GM12878 (cell line): ENCODE measurements at regions not wholly inside any gene's neighbourhood (a gene's known extent, or its start where the extent isn't known, plus 50 kb on each side); places are given as distances from the start of the nearest gene placed in this dataset.

Source experiments
- ATAC-seq: fragments of 200-7000 bp; cut with Tn5 transposase; 3 replicates; pipeline ENCODE4 v1.9.1; 2020; ENCODE audit warnings: mild to moderate bottlenecking, moderate library complexity
- BruUV-seq: library from RNA; stranded (reverse); fragments of 400-500 nt; replicated peaks from 2 replicates; lab custom pipeline; 2021; lab: Mats Ljungman, UMichigan
- CTCF ChIA-PET: fragments of 300-600 bp; sonication (Branson Sonifier 250); formaldehyde crosslinking; extraction: SDS; loops from one replicate; lab custom pipeline; 2021; ENCODE audit warnings: inconsistent platforms; lab: Yijun Ruan, JAX
- POLR2A ChIA-PET: fragments of 350-600 bp; formaldehyde crosslinking; extraction: SDS; loops from one replicate; lab custom pipeline; 2021; ENCODE audit warnings: inconsistent platforms; lab: Charles Lee
- RAD21 ChIA-PET: fragments of 300-600 bp; sonication (Branson Sonifier 250); formaldehyde crosslinking; loops from one replicate; lab custom pipeline; 2023; ENCODE audit warnings: antibody characterized with exemption; ENCODE audit not compliant: unreplicated experiment; lab: Charles Lee
- SMC1A ChIA-PET: fragments of 300-600 bp; sonication (Branson Sonifier 250); formaldehyde crosslinking; loops from one replicate; lab custom pipeline; 2023; ENCODE audit not compliant: unreplicated experiment, uncharacterized antibody; lab: Charles Lee
- DNase-seq: peaks from one replicate; pipeline ENCODE4 v3.0.0-alpha.2; 2011; ENCODE audit warnings: low read depth, low spot score
- FAIRE-seq: peaks from 3 replicates; lab custom pipeline; 2011; peaks lifted over from hg19 to GRCh38; lab: Jason Lieb, UNC
- H2AFZ ChIP-seq: 2 replicates; pipeline ENCODE4 v1.6.0; 2011; ENCODE audit warnings: low read depth, low read length, control low read depth; ENCODE audit not compliant: control insufficient read depth
- H3K27ac ChIP-seq: 2 replicates; pipeline ENCODE4 v1.5.1; 2011; ENCODE audit warnings: control low read depth; ENCODE audit not compliant: control insufficient read depth, insufficient read depth
- H3K27me3 ChIP-seq, 2 experiments: replicated peaks in 1 of 2; 2 replicates each; pipeline versions ENCODE4 v1.6.0 to v1.6.1; 2011; ENCODE audit warnings: low read length in 1 of 2; ENCODE audit not compliant: control insufficient read depth in 2 of 2, insufficient read depth in 2 of 2
- H3K36me3 ChIP-seq, 2 experiments: 2 replicates each; pipeline ENCODE4 v1.5.1; 2011; ENCODE audit warnings: low read length in 1 of 2; ENCODE audit not compliant: control insufficient read depth in 2 of 2, insufficient read depth in 2 of 2
- H3K4me1 ChIP-seq: 2 replicates; pipeline ENCODE4 v1.6.1; 2011; ENCODE audit warnings: mild to moderate bottlenecking, low read length, moderate library complexity, mixed read lengths; ENCODE audit not compliant: control insufficient read depth, insufficient read depth
- H3K4me2 ChIP-seq: 2 replicates; pipeline ENCODE4 v1.6.0; 2011; ENCODE audit warnings: control low read depth; ENCODE audit not compliant: control insufficient read depth, insufficient read depth
- H3K4me3 ChIP-seq: fragments of 200-600 bp; sonication (generic); 2 replicates; pipeline ENCODE4 v1.5.1; 2016
- H3K79me2 ChIP-seq: 2 replicates; pipeline ENCODE4 v1.6.0; 2011; ENCODE audit warnings: low read length; ENCODE audit not compliant: control insufficient read depth, insufficient read depth
- H3K9ac ChIP-seq: 2 replicates; pipeline ENCODE4 v1.8.0; 2011; ENCODE audit warnings: low read length, control low read depth, mixed read lengths; ENCODE audit not compliant: control insufficient read depth, insufficient read depth
- H3K9me3 ChIP-seq: replicated peaks from 3 replicates; pipeline ENCODE4 v1.5.1; 2011; ENCODE audit warnings: mild to moderate bottlenecking, low read length; ENCODE audit not compliant: control insufficient read depth, insufficient read depth
- H4K20me1 ChIP-seq: 2 replicates; pipeline ENCODE4 v1.6.0; 2011; ENCODE audit not compliant: control insufficient read depth, insufficient read depth
- CBX5 ChIP-seq: sonication (generic); IDR thresholded peaks from 2 replicates; pipeline ENCODE4 v1.6.1; 2016; ENCODE audit warnings: low read depth, moderate library complexity, mild to moderate bottlenecking, inconsistent platforms
- DPF2 ChIP-seq: fragments of 450-650 bp; IDR thresholded peaks from 2 replicates; pipeline ENCODE4 v1.6.1; 2017; ENCODE audit warnings: mild to moderate bottlenecking
- KLF5 ChIP-seq: fragments of 450-650 bp; IDR thresholded peaks from 2 replicates; pipeline ENCODE4 v1.6.1; 2014; ENCODE audit warnings: mild to moderate bottlenecking; ENCODE audit not compliant: partially characterized antibody
- MEF2A ChIP-seq: IDR thresholded peaks from 2 replicates; pipeline ENCODE4 v1.6.1; 2011; ENCODE audit warnings: low read depth, mild to moderate bottlenecking, low read length, moderate library complexity; ENCODE audit not compliant: insufficient read depth
- NFIC ChIP-seq: IDR thresholded peaks from 2 replicates; pipeline ENCODE4 v1.6.1; 2012; ENCODE audit warnings: low read depth, mild to moderate bottlenecking, inconsistent platforms, low read length, moderate library complexity
- RAD51 ChIP-seq: fragments of 450-650 bp; IDR thresholded peaks from 2 replicates; pipeline ENCODE4 v1.6.1; 2016; ENCODE audit warnings: moderate library complexity, mild to moderate bottlenecking, inconsistent platforms
- RUNX3 ChIP-seq: IDR thresholded peaks from 2 replicates; pipeline ENCODE4 v1.6.1; 2012; ENCODE audit warnings: low read length, inconsistent platforms
- SIN3A ChIP-seq: IDR thresholded peaks from 2 replicates; pipeline ENCODE4 v1.6.1; 2012; ENCODE audit warnings: low read depth, low read length, improper control_type of control experiment
- SMC3 ChIP-seq: IDR thresholded peaks from 2 replicates; pipeline ENCODE4 v1.6.1; 2011; ENCODE audit warnings: low read length, improper control_type of control experiment, borderline replicate concordance
- WRNIP1 ChIP-seq: IDR thresholded peaks from 2 replicates; pipeline ENCODE4 v1.6.1; 2011; ENCODE audit warnings: low read depth, low read length, improper control_type of control experiment, borderline replicate concordance
- WGBS: methylation state at CpG from one replicate; pipeline ENCODE4 v1.1.6; 2016; ENCODE audit warnings: low lambda C conversion rate; ENCODE audit not compliant: insufficient replicate concordance, insufficient coverage; ENCODE audit errors: missing lambda C conversion rate; 5-methylcytosine and 5-hydroxymethylcytosine counted together
- in situ Hi-C: fragments of 300-500 bp; cut with MboI; formaldehyde crosslinking; loops from 9 replicates; pipeline ENCODE4 v1.14.3; 2018; ENCODE audit warnings: mixed read lengths
- intact Hi-C: fragments of 100-400 bp; cut with micrococcal nuclease; formaldehyde crosslinking; loops from one replicate; pipeline ENCODE4 v1.14.2; 2022; ENCODE audit not compliant: unreplicated experiment
- TF ChIP-seq, protein P1 (sequence below): IDR thresholded peaks from 2 replicates; pipeline ENCODE4 v1.6.1; 2012; ENCODE audit warnings: low read depth, low read length, improper control_type of control experiment
- TF ChIP-seq, protein P2 (sequence below): fragments of 450-650 bp; IDR thresholded peaks from 2 replicates; pipeline ENCODE4 v1.6.1; 2016; ENCODE audit warnings: mild to moderate bottlenecking, moderate library complexity, borderline replicate concordance

DNA sequence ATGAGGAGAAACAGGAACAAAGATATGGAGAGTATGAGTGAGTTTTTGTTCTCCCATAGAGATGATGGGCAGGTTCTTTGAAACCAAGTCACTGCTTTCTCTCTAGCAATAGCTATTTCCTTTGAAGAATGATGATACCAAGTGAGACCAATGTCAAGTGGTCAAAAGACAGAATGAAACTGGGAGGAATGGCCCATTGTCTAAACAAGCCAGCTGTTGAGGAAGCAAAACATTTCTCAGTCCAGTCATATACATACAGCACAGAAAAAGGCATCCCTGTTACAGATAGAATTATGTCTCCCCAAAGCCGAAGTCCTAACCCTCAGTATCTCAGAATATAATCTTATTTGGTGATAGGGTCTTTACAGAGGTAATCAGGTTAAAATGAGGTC is 66.1 kb upstream of the EPC2 start:
- intact Hi-C loops (no loop called here), in situ Hi-C loops (no loop called here)
- FAIRE-seq, result no peak
- no peaks in the 10 kb centered on the region for H3K9me3 ChIP-seq
- CTCF ChIA-PET, result no interaction called here
- peak; percentile 34; the same call in 2 of the 3 replicates for ATAC-seq
- POLR2A ChIA-PET, result no interaction called here
- SMC1A ChIA-PET, result no interaction called here
- TF ChIP-seq DPF2 (no peak), WRNIP1 (no peak), CBX5 (no peak)
- TF ChIP-seq, protein P1, sequence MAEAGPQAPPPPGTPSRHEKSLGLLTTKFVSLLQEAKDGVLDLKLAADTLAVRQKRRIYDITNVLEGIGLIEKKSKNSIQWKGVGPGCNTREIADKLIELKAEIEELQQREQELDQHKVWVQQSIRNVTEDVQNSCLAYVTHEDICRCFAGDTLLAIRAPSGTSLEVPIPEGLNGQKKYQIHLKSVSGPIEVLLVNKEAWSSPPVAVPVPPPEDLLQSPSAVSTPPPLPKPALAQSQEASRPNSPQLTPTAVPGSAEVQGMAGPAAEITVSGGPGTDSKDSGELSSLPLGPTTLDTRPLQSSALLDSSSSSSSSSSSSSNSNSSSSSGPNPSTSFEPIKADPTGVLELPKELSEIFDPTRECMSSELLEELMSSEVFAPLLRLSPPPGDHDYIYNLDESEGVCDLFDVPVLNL, result no peak
- H3K27ac ChIP-seq, result no peak overlapping the region
- H3K36me3 ChIP-seq, result no peaks in the 10 kb centered on the region
- peaks cover 4 to 6% of the 10 kb centered on the region in 2 experiments for H3K27me3 ChIP-seq
- DNase-seq, result no peak
- H4K20me1 ChIP-seq, result no peaks in the 10 kb centered on the region
- RAD21 ChIA-PET, result no interaction called here
- H3K9ac ChIP-seq, result no peak overlapping the region
- H3K4me1 ChIP-seq, result peaks cover 5% of the 10 kb centered on the region; the same call in 1 of the 2 replicates
- H3K79me2 ChIP-seq, result no peaks in the 10 kb centered on the region
- 79% methylated on average over 1 of the region's 1 CpG for WGBS
- no peak overlapping the region for H3K4me3 ChIP-seq
- H3K4me2 ChIP-seq, result no peak overlapping the region
- no peak overlapping the region for H2AFZ ChIP-seq
- no TSS peak for BruUV-seq

DNA sequence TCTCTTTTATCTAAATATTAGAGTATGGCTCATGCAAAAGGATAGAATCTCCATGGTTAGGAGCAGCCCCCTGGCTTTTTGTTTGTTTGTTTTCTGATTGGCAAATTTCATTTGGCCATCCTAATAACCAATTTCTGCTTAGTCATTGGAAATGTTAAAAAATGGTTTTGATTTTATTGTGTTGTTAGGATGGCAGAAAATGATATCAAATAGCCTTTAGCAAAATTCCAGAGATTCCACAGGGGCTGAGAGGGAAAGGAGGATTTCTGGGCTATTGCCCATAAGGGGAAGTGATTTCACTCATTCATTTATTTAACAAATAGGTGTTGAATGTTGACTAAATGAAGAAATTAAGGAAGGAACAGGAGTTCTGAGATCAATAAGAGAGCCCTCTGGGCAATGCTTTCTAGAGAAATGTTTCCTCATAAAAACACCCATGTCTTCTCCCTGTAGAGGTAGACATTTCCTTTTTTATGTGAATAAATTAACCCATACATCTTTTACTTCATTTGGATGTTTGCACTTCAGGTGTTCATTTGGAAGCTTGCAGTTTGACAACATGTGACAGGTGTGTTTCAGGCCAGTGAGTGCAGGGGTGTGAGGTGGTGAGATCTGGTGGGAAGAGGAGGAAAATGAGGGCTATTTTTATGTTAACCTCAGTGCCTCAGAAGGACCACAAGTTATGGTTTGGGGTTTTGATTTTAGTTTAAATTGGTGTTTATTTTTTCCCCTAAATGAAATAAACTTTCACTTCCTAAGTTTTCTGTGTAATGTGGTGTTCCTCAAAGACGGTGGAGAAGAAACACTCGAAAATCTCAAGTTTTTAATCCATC is 61.7 kb upstream of the EPC2 start:
- CTCF ChIA-PET, result no interaction called here
- intact Hi-C loops (no loop called here), in situ Hi-C loops (no loop called here)
- H3K9ac ChIP-seq, result no peak overlapping the region
- peaks cover 6% of the 10 kb centered on the region; the same call in 1 of the 2 replicates for H3K4me1 ChIP-seq
- no peaks in the 10 kb centered on the region for H3K9me3 ChIP-seq
- BruUV-seq, result no TSS peak
- POLR2A ChIA-PET, result no interaction called here
- H4K20me1 ChIP-seq, result no peaks in the 10 kb centered on the region
- H3K27ac ChIP-seq, result no peak overlapping the region
- WGBS, result 2% methylated on average over 2 of the region's 2 CpGs
- H3K4me2 ChIP-seq, result no peak overlapping the region
- H3K79me2 ChIP-seq, result no peaks in the 10 kb centered on the region
- H3K4me3 ChIP-seq, result no peak overlapping the region
- ATAC-seq, result no peak
- no peak for FAIRE-seq
- no peak for DNase-seq
- no peak overlapping the region for H2AFZ ChIP-seq
- no peaks in the 10 kb centered on the region; a peak in 2 of 4 replicates for H3K27me3 ChIP-seq
- RAD21 ChIA-PET, result no interaction called here
- no peaks in the 10 kb centered on the region for H3K36me3 ChIP-seq
- SMC1A ChIA-PET, result no interaction called here
- no peak for TF ChIP-seq SIN3A
- no peak for TF ChIP-seq SMC3
- TF ChIP-seq RAD51, result no peak
- TF ChIP-seq MEF2A, result peak; percentile 60; the same call in 1 of the 2 replicates
- TF ChIP-seq, protein P2, sequence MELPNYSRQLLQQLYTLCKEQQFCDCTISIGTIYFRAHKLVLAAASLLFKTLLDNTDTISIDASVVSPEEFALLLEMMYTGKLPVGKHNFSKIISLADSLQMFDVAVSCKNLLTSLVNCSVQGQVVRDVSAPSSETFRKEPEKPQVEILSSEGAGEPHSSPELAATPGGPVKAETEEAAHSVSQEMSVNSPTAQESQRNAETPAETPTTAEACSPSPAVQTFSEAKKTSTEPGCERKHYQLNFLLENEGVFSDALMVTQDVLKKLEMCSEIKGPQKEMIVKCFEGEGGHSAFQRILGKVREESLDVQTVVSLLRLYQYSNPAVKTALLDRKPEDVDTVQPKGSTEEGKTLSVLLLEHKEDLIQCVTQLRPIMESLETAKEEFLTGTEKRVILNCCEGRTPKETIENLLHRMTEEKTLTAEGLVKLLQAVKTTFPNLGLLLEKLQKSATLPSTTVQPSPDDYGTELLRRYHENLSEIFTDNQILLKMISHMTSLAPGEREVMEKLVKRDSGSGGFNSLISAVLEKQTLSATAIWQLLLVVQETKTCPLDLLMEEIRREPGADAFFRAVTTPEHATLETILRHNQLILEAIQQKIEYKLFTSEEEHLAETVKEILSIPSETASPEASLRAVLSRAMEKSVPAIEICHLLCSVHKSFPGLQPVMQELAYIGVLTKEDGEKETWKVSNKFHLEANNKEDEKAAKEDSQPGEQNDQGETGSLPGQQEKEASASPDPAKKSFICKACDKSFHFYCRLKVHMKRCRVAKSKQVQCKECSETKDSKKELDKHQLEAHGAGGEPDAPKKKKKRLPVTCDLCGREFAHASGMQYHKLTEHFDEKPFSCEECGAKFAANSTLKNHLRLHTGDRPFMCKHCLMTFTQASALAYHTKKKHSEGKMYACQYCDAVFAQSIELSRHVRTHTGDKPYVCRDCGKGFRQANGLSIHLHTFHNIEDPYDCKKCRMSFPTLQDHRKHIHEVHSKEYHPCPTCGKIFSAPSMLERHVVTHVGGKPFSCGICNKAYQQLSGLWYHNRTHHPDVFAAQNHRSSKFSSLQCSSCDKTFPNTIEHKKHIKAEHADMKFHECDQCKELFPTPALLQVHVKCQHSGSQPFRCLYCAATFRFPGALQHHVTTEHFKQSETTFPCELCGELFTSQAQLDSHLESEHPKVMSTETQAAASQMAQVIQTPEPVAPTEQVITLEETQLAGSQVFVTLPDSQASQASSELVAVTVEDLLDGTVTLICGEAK, result no peak
- no peak for TF ChIP-seq WRNIP1
- peak; percentile 62 for TF ChIP-seq NFIC
- TF ChIP-seq KLF5, result no peak
- peak; percentile 90 for TF ChIP-seq RUNX3
